ENCODE measurements at regions not wholly inside any gene's neighbourhood (a gene's known extent, or its start where the extent isn't known, plus 50 kb on each side); places are given as distances from the start of the nearest gene placed in this dataset.

GRCh38 chr3:73954506-73954905 is 329.8 kb upstream of the PDZRN3 start:
- no peak for TF ChIP-seq CTCF (IDR thresholded peaks at IDR 0.05; ENCODE audit: low read depth, low read length)
- TF ChIP-seq POLR2A (IDR thresholded peaks at IDR 0.05; ENCODE audit: extremely low read depth, insufficient read length) = no peak
